ENCODE measurements at regions not wholly inside any gene's neighbourhood (a gene's known extent, or its start where the extent isn't known, plus 50 kb on each side); places are given as distances from the start of the nearest gene placed in this dataset.

- H3K36me3 Mint-ChIP-seq, result no peaks in the 10 kb centered on the region
- peaks cover 0 to 11% (median 2%) of the 10 kb centered on the region in 7 donors for H3K9me3 Mint-ChIP-seq
- no peaks in the 10 kb centered on the region for H3K27me3 Mint-ChIP-seq
- H3K4me3 Mint-ChIP-seq, result no peak overlapping the region
- no peak for DNase-seq
- no peaks in the 10 kb centered on the region for H3K4me1 Mint-ChIP-seq
- no peak for ATAC-seq (ENCODE audit: low read depth in 2 of 2)
- H3K27ac Mint-ChIP-seq, result no peak overlapping the region
Measured at GRCh38 chr7:86592185-86592584, 51.5 kb upstream of the GRM3 start.

GRCh38 chr7:86574006-86574405 is 69.7 kb upstream of the GRM3 start:
- Mint-ChIP-seq H3K4me3 (no peak overlapping the region), H3K27ac (no peak overlapping the region), H3K9me3 (peaks cover 3 to 13% (median 5%) of the 10 kb centered on the region in 7 donors), H3K36me3 (no peaks in the 10 kb centered on the region), H3K4me1 (no peaks in the 10 kb centered on the region), H3K27me3 (no peaks in the 10 kb centered on the region)
- no peak for DNase-seq
- ATAC-seq (ENCODE audit: low read depth in 2 of 2), result no peak

- Mint-ChIP-seq H3K36me3 (no peaks in the 10 kb centered on the region), H3K4me3 (no peak overlapping the region), H3K4me1 (no peaks in the 10 kb centered on the region), H3K27ac (no peak overlapping the region), H3K27me3 (no peaks in the 10 kb centered on the region), H3K9me3 (peaks cover 0 to 3% (median 0%) of the 10 kb centered on the region in 7 donors)
- no peak for ATAC-seq (ENCODE audit: low read depth in 2 of 2)
- no peak for DNase-seq
Measured at GRCh38 chr7:86558680-86559501, 84.8 kb upstream of the GRM3 start.

- peak overlapping the region in 1 of 6 donors; percentile 49 for H3K27ac Mint-ChIP-seq
- H3K27me3 Mint-ChIP-seq, result no peaks in the 10 kb centered on the region
- ATAC-seq (ENCODE audit: low read depth in 2 of 2) (no peak), DNase-seq (no peak)
- H3K4me3 Mint-ChIP-seq, result no peak overlapping the region
- H3K9me3 Mint-ChIP-seq, result peaks cover 0 to 13% (median 6%) of the 10 kb centered on the region in 7 donors
- no peaks in the 10 kb centered on the region for H3K36me3 Mint-ChIP-seq
- H3K4me1 Mint-ChIP-seq, result no peaks in the 10 kb centered on the region
Measured at GRCh38 chr7:86534641-86535040, 109.1 kb upstream of the GRM3 start.

GRCh38 chr7:86504229-86504628 is 139.5 kb upstream of the GRM3 start:
- peaks cover 0 to 1% (median 0%) of the 10 kb centered on the region in 7 donors for H3K9me3 Mint-ChIP-seq
- DNase-seq (no peak), ATAC-seq (ENCODE audit: low read depth in 2 of 2) (no peak)
- H3K27me3 Mint-ChIP-seq, result no peaks in the 10 kb centered on the region
- H3K27ac Mint-ChIP-seq, result no peak overlapping the region
- no peaks in the 10 kb centered on the region for H3K4me1 Mint-ChIP-seq
- no peak overlapping the region for H3K4me3 Mint-ChIP-seq
- H3K36me3 Mint-ChIP-seq, result no peaks in the 10 kb centered on the region

- no peak for ATAC-seq (ENCODE audit: low read depth in 2 of 2)
- Mint-ChIP-seq H3K9me3 (peaks cover 0 to 1% (median 0%) of the 10 kb centered on the region in 7 donors), H3K27ac (no peak overlapping the region), H3K4me1 (no peaks in the 10 kb centered on the region), H3K4me3 (no peak overlapping the region), H3K36me3 (no peaks in the 10 kb centered on the region), H3K27me3 (no peaks in the 10 kb centered on the region)
- DNase-seq, result no peak
Measured at GRCh38 chr7:86499986-86500385, 143.7 kb upstream of the GRM3 start.

GRCh38 chr7:86485827-86486226 is 157.9 kb upstream of the GRM3 start:
- Mint-ChIP-seq H3K9me3 (peaks cover 0 to 7% (median 0%) of the 10 kb centered on the region in 7 donors), H3K36me3 (no peaks in the 10 kb centered on the region), H3K4me1 (no peaks in the 10 kb centered on the region), H3K27ac (no peak overlapping the region), H3K27me3 (no peaks in the 10 kb centered on the region), H3K4me3 (no peak overlapping the region)
- ATAC-seq (ENCODE audit: low read depth in 2 of 2), result no peak
- DNase-seq, result no peak

- Mint-ChIP-seq H3K27me3 (peaks cover 0 to 5% (median 0%) of the 10 kb centered on the region in 3 donors), H3K27ac (no peak overlapping the region), H3K9me3 (peaks cover 0 to 2% (median 0%) of the 10 kb centered on the region in 7 donors), H3K4me3 (no peak overlapping the region), H3K36me3 (no peaks in the 10 kb centered on the region), H3K4me1 (no peaks in the 10 kb centered on the region)
- DNase-seq (no peak), ATAC-seq (ENCODE audit: low read depth in 2 of 2) (no peak)
Measured at GRCh38 chr7:86479144-86479543, 164.6 kb upstream of the GRM3 start.

GRCh38 chr7:86477343-86477935 is 166.3 kb upstream of the GRM3 start:
- no peak overlapping the region for H3K27ac Mint-ChIP-seq
- H3K27me3 Mint-ChIP-seq, result peaks cover 0 to 5% (median 0%) of the 10 kb centered on the region in 3 donors
- no peak overlapping the region for H3K4me3 Mint-ChIP-seq
- no peaks in the 10 kb centered on the region for H3K4me1 Mint-ChIP-seq
- peaks cover 0 to 2% (median 0%) of the 10 kb centered on the region in 7 donors for H3K9me3 Mint-ChIP-seq
- H3K36me3 Mint-ChIP-seq, result no peaks in the 10 kb centered on the region
- ATAC-seq (ENCODE audit: low read depth in 2 of 2) (no peak), DNase-seq (no peak)

- Mint-ChIP-seq H3K27me3 (no peaks in the 10 kb centered on the region), H3K36me3 (no peaks in the 10 kb centered on the region), H3K4me1 (no peaks in the 10 kb centered on the region), H3K9me3 (peaks cover 0 to 2% (median 0%) of the 10 kb centered on the region in 7 donors), H3K27ac (no peak overlapping the region), H3K4me3 (no peak overlapping the region)
- ATAC-seq (ENCODE audit: low read depth in 2 of 2) (no peak), DNase-seq (no peak)
Measured at GRCh38 chr7:86470763-86471162, 172.9 kb upstream of the GRM3 start.

GRCh38 chr7:86469680-86470295 is 173.9 kb upstream of the GRM3 start:
- DNase-seq (peak; percentile 6), ATAC-seq (ENCODE audit: low read depth in 2 of 2) (peak; percentile 42 to 56)
- Mint-ChIP-seq H3K27me3 (no peaks in the 10 kb centered on the region), H3K9me3 (no peaks in the 10 kb centered on the region), H3K36me3 (no peaks in the 10 kb centered on the region), H3K27ac (no peak overlapping the region), H3K4me1 (no peaks in the 10 kb centered on the region), H3K4me3 (no peak overlapping the region)

- Mint-ChIP-seq H3K36me3 (no peaks in the 10 kb centered on the region), H3K4me3 (no peak overlapping the region), H3K27ac (no peak overlapping the region), H3K27me3 (no peaks in the 10 kb centered on the region), H3K4me1 (no peaks in the 10 kb centered on the region), H3K9me3 (no peaks in the 10 kb centered on the region)
- no peak for DNase-seq
- ATAC-seq (ENCODE audit: low read depth in 2 of 2), result no peak
Measured at GRCh38 chr7:86454753-86455152, 189.0 kb upstream of the GRM3 start.

- DNase-seq (no peak), ATAC-seq (ENCODE audit: low read depth in 2 of 2) (no peak)
- H3K4me1 Mint-ChIP-seq, result no peaks in the 10 kb centered on the region
- no peaks in the 10 kb centered on the region for H3K9me3 Mint-ChIP-seq
- H3K27ac Mint-ChIP-seq, result no peak overlapping the region
- H3K27me3 Mint-ChIP-seq, result no peaks in the 10 kb centered on the region
- no peak overlapping the region for H3K4me3 Mint-ChIP-seq
- H3K36me3 Mint-ChIP-seq, result no peaks in the 10 kb centered on the region
Measured at GRCh38 chr7:86453454-86453853, 190.3 kb upstream of the GRM3 start.

- Mint-ChIP-seq H3K4me3 (no peak overlapping the region), H3K9me3 (peaks cover 0 to 6% (median 0%) of the 10 kb centered on the region in 7 donors), H3K27ac (no peak overlapping the region), H3K27me3 (no peaks in the 10 kb centered on the region), H3K4me1 (no peaks in the 10 kb centered on the region), H3K36me3 (no peaks in the 10 kb centered on the region)
- ATAC-seq (ENCODE audit: low read depth in 2 of 2) (no peak), DNase-seq (no peak)
Measured at GRCh38 chr7:86448856-86449255, 194.9 kb upstream of the GRM3 start.
